GM19467 (cell line): ENCODE measurements at regions not wholly inside any gene's neighbourhood (a gene's known extent, or its start where the extent isn't known, plus 50 kb on each side); places are given as distances from the start of the nearest gene placed in this dataset.

Experiments used
- ATAC-seq: cut with Tn5 transposase; IDR thresholded peaks from one replicate; pipeline ENCODE4 v1.9.1; 2021; ENCODE audit warnings: mild to moderate bottlenecking, moderate library complexity; ENCODE audit not compliant: unreplicated experiment

- no peak for ATAC-seq
Observed at GRCh38 chr18:38473535-38473934, 907.9 kb upstream of the CELF4 start.

GRCh38 chr18:38470421-38470820 lies 904.8 kb upstream of the CELF4 start:
- ATAC-seq: no peak

GRCh38 chr18:38466426-38466825 lies 900.8 kb upstream of the CELF4 start:
- no peak for ATAC-seq

GRCh38 chr18:38464024-38464423 lies 898.4 kb upstream of the CELF4 start:
- no peak for ATAC-seq

- no peak for ATAC-seq
Observed at GRCh38 chr18:38460657-38461056, 895.1 kb upstream of the CELF4 start.

- ATAC-seq: no peak
Observed at GRCh38 chr18:38459131-38459994, 893.8 kb upstream of the CELF4 start.

- ATAC-seq: no peak
Observed at GRCh38 chr18:38458698-38459097, 893.1 kb upstream of the CELF4 start.

- no peak for ATAC-seq
Observed at GRCh38 chr18:38456253-38456652, 890.7 kb upstream of the CELF4 start.

- ATAC-seq: no peak
Observed at GRCh38 chr18:38454764-38455469, 889.3 kb upstream of the CELF4 start.

- ATAC-seq: no peak
Observed at GRCh38 chr18:38453880-38454279, 888.3 kb upstream of the CELF4 start.

GRCh38 chr18:38450876-38451275 lies 885.3 kb upstream of the CELF4 start:
- ATAC-seq: no peak

GRCh38 chr18:38445804-38446145 lies 880.2 kb upstream of the CELF4 start:
- no peak for ATAC-seq

- no peak for ATAC-seq
Observed at GRCh38 chr18:38444971-38445803, 879.6 kb upstream of the CELF4 start.

- ATAC-seq: no peak
Observed at GRCh38 chr18:38427736-38428135, 862.1 kb upstream of the CELF4 start.

GRCh38 chr18:38427234-38427633 lies 861.6 kb upstream of the CELF4 start:
- ATAC-seq: no peak

GRCh38 chr18:38421872-38422615 lies 856.4 kb upstream of the CELF4 start:
- ATAC-seq: no peak

- ATAC-seq: no peak
Observed at GRCh38 chr18:38421021-38421420, 855.4 kb upstream of the CELF4 start.

GRCh38 chr18:38420611-38421010 lies 855.0 kb upstream of the CELF4 start:
- ATAC-seq: no peak

GRCh38 chr18:38415811-38416210 lies 850.2 kb upstream of the CELF4 start:
- ATAC-seq: no peak

GRCh38 chr18:38413193-38413592 lies 847.6 kb upstream of the CELF4 start:
- no peak for ATAC-seq

GRCh38 chr18:38406607-38407006 lies 841.0 kb upstream of the CELF4 start:
- ATAC-seq: no peak
